Panc1 (cell line): ENCODE measurements at regions not wholly inside any gene's neighbourhood (a gene's known extent, or its start where the extent isn't known, plus 50 kb on each side); places are given as distances from the start of the nearest gene placed in this dataset.

Experiments
- POLR2AphosphoS5 ChIP-seq: IDR thresholded peaks from 2 replicates; pipeline ENCODE4 v1.6.1; 2012; ENCODE audit warnings: mild to moderate bottlenecking, low read depth, low read length, moderate library complexity
- REST ChIP-seq, 2 experiments: IDR thresholded peaks; 2 replicates each; pipeline ENCODE4 v1.6.1; 2011 to 2012; ENCODE audit warnings: low read depth in 2 of 2, control low read depth in 1 of 2, low read length in 1 of 2, mild to moderate bottlenecking in 1 of 2, moderate library complexity in 1 of 2; ENCODE audit not compliant: insufficient read depth in 1 of 2
- SIN3A ChIP-seq: IDR thresholded peaks from 2 replicates; pipeline ENCODE4 v1.6.1; 2012; ENCODE audit warnings: low read depth, mild to moderate bottlenecking, low read length, moderate library complexity, borderline replicate concordance; ENCODE audit not compliant: insufficient read depth
- TCF7L2 ChIP-seq: IDR thresholded peaks from 2 replicates; pipeline ENCODE4 v1.6.1; 2011; ENCODE audit warnings: mild to moderate bottlenecking, low read depth, low read length, inconsistent platforms
- TF ChIP-seq, protein P1 (sequence below): fragments of 450-650 bp; IDR thresholded peaks from 2 replicates; pipeline ENCODE4 v1.5.1; 2017; ENCODE audit warnings: mild to moderate bottlenecking

DNA sequence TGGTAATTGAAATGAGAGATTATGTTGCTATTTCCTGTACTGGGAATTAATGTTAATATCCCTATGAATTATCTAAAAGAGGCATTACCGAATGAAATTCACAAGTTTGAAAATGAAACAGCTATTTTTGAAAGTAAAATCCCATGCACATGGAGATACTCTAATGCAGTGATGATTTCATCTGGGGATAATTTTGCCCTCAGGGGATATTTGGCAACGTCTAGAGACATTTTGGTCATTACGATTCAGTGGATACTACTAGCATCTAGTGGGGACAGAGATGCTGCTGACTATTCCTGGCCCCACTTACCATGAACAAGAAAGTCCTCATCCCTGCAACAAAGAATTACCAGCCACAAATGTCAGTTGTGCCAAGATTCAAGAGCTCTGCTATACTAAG, 500.9 kb downstream of the EFNA5 start:
- TF ChIP-seq POLR2AphosphoS5 (no peak), TCF7L2 (no peak), REST (IDR thresholded peaks at IDR 0.05; ENCODE audit: insufficient read depth in 1 of 2, low read depth in 2 of 2, low read length in 1 of 2) (no peak), SIN3A (no peak)
- TF ChIP-seq, protein P1, sequence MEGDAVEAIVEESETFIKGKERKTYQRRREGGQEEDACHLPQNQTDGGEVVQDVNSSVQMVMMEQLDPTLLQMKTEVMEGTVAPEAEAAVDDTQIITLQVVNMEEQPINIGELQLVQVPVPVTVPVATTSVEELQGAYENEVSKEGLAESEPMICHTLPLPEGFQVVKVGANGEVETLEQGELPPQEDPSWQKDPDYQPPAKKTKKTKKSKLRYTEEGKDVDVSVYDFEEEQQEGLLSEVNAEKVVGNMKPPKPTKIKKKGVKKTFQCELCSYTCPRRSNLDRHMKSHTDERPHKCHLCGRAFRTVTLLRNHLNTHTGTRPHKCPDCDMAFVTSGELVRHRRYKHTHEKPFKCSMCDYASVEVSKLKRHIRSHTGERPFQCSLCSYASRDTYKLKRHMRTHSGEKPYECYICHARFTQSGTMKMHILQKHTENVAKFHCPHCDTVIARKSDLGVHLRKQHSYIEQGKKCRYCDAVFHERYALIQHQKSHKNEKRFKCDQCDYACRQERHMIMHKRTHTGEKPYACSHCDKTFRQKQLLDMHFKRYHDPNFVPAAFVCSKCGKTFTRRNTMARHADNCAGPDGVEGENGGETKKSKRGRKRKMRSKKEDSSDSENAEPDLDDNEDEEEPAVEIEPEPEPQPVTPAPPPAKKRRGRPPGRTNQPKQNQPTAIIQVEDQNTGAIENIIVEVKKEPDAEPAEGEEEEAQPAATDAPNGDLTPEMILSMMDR = no peak
